GDM1 (cell line): ENCODE measurements at regions not wholly inside any gene's neighbourhood (a gene's known extent, or its start where the extent isn't known, plus 50 kb on each side); places are given as distances from the start of the nearest gene placed in this dataset.

ENCODE experiments used
- DNase-seq: peaks from one replicate; lab custom pipeline; 2025; lab: John Stamatoyannopoulos, UW

GRCh38 chr15:31263751-31264558, 62.7 kb upstream of the KLF13 start:
- peak; percentile 86 for DNase-seq

- DNase-seq: no peak
These were observed 62.0 kb upstream of the KLF13 start for GRCh38 chr15:31264559-31265089.

GRCh38 chr15:31265090-31265870, 61.4 kb upstream of the KLF13 start:
- DNase-seq: no peak

DNA sequence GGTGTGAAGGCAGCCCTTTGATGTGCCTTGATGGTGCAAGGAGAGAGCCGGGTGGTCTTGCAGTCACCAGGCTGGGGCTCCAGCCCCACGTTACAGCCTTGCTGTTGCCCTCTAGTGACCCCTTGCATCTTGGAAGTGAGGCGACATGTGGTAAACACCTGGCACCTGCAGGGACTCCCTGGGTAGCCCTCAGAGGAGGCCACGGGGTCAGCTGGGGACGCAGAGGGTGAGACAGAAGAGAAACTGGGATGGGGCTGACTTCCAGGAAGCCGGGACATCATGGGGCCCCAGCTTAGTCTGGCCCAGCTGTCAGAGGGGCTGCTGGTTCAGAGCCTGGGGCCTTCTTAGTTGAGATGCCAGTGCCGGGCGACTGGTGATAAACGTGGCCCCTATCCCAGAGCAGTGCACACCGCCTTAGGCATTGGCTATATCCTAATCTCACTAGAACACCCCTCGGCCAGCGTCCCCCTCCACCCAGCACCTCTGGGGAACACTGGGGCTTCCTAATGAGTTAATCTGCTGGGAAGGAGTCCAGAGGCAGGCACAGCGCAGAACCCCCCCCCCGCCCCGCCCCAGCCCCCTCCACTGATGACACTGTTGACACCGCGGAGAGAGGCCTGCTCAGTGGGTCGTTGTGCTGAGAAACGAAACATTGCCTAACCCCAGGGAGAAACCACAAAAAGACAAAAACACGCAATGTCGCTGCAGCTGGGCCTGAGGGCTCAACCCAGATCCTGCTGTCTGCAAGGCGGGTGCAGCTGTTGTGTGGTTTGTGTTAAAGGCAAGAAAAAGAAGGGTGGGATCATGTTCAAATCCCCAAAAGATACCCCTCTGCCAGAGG, 60.5 kb upstream of the KLF13 start:
- peak; percentile 54 for DNase-seq

DNA sequence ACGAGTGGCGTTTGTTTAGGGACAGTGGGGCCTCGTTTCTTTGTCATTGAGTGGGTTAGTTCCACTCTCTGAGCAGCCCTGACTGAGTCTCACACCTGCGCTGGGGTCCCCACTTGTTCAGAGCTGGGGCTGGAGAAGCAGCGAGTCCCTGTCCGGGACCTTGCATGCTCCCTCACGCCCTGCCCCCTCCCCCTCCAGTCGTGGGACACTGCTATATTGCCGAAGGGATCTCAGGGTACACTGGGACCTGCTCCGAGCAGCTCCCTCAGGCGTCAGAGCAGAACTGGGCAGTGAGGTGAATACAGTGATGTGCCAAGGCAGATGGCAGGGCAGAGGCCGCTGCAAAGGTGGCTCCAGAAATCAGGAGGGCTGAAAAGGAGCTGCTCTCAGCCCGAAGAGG, 59.9 kb upstream of the KLF13 start:
- DNase-seq: no peak

- DNase-seq: no peak
These were observed 59.2 kb upstream of the KLF13 start for GRCh38 chr15:31267161-31268107.

GRCh38 chr15:31268108-31268501, 58.5 kb upstream of the KLF13 start:
- DNase-seq: no peak

DNA sequence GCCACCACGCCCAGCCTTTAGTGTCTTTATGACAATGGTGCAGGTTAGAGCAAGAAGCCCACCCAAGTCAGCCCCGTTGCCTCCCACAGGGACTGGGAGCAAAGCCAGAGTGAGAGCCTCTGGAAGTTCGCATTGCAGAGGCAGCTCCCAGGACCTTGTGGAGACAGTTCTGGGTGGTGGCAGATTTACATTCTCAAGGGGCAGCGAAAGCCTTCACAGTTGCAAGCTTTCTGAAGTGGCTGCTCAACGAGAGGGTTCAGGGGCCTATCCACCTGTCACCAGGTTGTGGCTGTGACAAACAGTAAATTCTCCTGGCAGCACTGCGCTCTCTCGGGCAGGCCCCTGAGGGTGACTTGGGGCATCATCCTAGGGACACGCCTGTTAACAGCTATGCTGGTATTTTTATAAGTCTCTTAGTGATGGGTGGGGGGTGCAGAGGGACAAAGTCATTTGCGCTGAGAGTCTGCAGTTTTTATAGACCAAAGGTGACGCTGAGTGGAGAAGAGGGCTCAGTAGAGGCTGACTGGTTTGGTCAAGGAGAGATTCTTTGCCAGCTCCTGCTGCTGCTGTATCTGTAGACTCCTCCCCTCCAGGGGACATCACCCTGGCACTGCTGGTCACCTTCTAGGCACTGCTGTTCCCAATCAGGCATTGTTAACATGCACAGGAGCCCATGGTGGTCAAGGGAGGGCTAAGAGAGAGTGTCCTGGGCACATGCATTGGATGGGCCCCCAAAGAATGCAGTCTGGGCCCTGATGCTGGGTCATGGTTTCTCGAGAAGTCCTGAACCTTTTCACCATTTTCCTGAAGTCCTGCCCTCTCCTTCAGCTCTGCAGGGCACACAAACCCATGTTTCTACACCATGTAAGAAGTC, 57.5 kb upstream of the KLF13 start:
- DNase-seq: no peak

GRCh38 chr15:31269816-31270575, 56.6 kb upstream of the KLF13 start:
- DNase-seq: no peak

DNA sequence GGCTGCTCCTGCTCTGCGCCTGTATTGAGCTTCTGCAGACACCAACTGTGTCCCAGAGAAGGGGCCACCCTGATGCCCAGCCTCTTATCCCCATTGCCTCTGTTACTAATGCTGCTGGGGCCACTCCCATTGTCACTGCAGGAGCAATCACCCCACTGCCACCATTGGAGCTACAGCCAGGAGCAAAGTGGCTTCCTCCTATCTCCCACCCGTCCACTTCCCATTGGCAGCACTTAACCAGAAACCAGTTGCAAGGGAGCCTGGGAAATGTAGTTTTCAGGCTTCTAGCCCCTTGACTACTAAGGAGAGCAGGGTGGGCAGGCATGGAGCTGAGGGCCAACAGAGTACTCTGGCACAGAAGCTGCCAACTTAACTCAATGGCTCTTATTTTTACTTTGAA, 55.9 kb upstream of the KLF13 start:
- DNase-seq: no peak

DNA sequence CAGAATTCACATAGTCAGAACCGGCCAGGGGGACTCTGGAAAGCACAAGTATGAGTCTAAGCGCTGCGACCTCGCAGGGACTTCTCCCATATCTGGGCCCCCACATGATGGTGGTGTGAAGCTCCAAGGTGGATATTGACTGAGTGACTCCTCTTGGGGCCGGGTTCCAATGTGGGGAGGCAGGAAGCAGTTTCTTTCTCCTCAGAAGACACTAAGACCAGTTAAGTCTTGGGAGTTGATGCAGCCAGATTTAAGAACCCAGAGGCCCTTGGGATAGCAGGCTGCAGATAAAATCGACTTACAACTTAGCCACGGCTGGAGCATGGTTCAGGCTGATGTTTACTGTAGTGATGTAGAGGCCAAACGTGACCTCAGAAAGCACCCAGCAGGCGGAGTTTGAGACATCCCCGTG, 55.4 kb upstream of the KLF13 start:
- DNase-seq: no peak

DNA sequence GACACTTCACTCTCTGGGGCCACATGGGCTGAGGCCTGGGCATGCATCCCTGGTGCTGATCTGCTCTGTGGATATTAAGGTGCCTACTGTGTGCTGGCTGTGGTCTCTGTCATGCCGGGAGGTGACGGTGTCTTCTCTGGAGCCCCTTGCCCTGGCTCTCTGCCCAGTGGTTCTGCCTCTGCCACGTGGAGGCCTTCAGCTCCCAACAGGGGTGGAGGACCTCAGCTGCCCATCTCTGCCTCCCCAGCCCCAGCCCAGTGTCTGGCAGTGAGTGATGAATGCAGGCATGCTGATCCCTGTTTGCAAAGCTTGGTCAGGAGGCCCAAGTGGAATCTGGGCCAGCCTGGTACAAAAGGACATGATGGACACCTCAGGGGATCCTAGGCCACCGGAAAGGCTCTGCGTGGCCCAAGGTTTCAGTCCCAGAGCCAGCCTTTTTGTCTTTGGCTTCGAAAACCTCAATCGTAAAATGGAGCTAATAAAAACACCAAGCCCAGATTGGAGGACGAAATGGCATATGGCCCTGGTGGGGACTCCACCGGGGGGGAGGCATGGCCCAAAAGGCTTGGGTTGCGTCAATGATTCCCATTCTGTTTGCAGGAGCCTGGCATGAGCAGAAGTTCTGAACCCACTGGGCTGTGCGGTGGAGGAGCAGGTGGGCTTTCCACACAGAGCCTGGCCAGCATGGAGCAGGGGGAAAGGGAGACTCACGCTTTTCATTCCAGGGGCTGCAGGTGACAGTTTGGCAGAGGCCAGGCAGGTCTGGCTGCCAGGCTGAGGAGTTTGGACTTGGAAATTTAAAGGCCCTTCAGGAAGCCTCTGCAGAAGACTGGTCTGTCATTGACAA, 54.7 kb upstream of the KLF13 start:
- DNase-seq: no peak

- no peak for DNase-seq
These were observed 53.9 kb upstream of the KLF13 start for GRCh38 chr15:31272558-31273257.

DNA sequence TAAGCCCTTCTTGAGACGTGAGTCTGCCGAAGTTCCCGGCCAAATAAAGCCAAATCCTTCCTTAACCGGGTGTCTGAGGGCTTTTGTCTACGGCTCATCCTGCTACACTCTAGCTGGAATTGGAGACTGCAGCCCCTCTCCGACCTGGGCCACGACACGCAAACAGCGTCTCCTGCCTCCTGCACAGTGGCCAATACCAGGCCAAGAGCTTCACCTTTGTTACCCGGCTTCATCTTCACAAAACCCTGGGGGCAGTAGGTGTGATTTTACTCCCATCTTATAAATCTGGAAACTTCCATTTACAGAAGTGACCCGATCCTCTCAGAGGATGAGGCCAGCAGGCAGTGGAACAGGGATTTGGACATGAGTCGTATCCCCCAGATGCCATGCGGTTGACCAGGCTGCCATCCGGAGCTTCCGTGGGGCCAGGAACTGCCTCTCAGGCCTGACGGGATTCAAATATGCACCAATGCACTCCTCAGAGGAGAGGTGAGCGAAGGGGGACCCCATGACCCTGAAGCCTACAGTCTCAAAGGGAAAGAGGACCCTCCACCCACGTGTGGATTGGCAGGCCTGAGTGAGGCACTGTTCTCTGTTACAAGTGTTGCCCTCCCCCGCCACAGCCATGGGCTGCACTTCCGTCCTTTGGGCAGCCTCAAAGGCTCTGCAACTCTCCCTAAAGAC, 53.2 kb upstream of the KLF13 start:
- no peak for DNase-seq

GRCh38 chr15:31274496-31275330, 51.9 kb upstream of the KLF13 start:
- DNase-seq: peak; percentile 8
